NCI-H2196 treated with DMSO at 0.1 percent for 48 hours (cell line): ENCODE measurements at regions not wholly inside any gene's neighbourhood (a gene's known extent, or its start where the extent isn't known, plus 50 kb on each side); places are given as distances from the start of the nearest gene placed in this dataset.
A peak's percentile ranks its signal among the peaks of the same experiment; 100 is the strongest.
"Not testable (repeated sequence)": the region's sequence is repeated elsewhere in the genome, so short reads cannot be mapped to it uniquely, and the experiment has no call there.

Experiments used
- DNase-seq: peaks from one replicate; lab custom pipeline; 2025; ENCODE audit not compliant: unreplicated experiment; lab: John Stamatoyannopoulos, UW

DNA sequence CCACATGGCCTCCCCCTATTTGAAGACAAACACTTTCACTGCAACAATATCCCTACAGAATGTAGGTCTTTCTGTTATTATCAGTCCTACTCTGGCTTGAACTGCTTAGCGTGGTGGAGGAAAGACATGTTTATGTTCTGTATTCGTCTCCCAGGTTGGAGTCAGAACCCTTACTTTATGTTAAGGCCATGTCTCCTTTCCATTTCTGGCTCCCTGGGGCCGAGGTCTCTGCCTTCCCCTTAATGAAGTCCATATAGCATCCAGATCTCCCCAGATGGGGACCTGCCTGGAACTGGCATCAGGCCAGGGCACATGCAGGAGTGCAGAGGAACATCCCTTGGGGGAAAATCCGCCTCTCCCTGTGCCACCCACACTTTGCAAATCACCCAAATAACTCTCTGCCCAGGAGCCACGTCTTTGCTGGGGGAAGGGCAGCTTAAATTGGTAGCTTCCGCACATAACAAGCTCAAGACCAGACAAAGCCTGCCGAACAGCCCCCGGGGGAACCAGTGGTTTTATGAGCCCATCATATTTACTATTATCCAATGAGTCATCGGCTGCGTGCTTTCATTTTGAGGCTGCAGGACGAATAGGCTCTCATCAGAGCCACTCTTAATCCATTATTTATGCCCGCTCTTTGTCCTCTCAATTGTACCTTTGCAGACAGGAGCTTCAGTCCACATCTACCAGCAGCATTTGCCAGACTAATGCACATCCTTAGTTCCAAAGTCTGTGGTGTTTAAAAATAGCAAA lies 237.0 kb downstream of the UACA start:
- DNase-seq: peak; percentile 38

DNA sequence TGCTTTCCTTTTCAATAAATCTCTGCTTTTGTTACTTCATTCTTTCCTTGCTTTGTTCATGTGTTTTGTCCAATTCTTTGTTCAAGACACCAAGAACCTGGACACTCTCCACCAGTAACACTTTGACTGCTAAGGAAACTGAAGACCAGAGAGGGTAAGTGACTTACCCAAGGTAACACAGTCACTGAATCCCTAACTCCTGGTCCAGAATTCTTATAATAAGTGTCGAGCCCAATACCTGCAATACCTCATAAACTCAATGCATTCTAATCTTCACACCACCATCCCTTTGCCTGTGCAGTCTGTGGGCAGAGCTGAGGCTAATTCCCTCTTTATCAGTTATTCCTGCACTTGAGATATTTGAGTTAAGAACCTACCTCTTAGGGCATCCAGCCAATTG lies 237.8 kb downstream of the UACA start:
- no peak for DNase-seq

DNA sequence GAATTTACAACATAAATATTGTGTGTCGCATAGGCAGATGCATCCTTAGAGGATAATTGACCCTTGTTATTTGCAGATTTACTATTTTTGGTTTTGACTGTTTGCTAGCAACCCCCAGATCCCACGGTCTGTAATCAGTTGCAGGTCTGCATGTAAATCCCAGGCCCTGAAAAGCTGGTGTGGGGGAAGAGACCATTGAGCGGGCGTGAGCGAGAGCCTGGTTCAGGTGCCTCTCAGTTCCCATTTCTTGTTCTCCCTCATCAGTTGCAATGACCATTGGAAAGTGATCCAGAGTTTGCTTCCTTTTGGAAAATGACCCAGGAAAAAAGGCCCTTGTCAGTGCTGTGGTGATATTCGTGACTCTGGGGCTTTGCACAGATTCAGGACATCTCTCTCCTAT lies 238.9 kb downstream of the UACA start:
- no peak for DNase-seq

DNA sequence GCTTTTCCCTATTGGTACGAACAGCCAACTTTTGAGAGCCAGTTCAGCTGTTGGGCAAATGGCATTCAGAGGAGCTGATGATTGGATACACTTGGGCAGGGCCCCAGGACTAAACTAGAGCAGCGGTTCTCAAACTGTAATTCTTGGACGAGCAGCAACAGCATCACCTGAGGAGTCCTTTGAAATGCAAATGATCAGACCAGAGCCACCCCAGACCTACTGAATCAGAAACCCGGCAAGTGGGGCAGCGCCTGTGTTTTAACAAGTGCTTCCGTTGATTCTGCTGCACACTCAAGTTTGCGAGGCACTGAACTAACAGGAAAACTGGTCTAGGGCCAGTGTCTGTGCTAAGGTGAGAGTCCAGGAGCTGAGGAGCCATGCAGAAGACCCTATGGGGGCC lies 239.7 kb downstream of the UACA start:
- DNase-seq: no peak

DNA sequence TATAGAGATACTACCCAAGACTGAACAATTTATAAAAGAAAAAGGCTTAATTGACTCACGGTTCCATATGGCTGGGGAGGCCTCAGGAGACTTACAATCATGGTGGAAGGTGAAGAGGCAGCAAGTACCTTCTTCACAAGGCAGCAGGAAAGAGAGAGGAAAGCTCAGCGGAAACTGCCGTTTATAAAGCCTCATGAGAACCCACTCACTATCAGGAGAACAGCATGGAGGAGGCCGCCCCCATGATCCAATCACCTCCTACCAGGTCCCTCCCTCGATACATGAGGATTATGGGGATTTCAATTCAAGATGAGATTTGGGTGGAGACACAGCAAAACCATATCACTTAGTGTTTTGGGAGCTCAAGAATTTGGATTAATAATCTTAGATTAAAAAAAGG lies 240.2 kb downstream of the UACA start:
- no peak for DNase-seq

DNA sequence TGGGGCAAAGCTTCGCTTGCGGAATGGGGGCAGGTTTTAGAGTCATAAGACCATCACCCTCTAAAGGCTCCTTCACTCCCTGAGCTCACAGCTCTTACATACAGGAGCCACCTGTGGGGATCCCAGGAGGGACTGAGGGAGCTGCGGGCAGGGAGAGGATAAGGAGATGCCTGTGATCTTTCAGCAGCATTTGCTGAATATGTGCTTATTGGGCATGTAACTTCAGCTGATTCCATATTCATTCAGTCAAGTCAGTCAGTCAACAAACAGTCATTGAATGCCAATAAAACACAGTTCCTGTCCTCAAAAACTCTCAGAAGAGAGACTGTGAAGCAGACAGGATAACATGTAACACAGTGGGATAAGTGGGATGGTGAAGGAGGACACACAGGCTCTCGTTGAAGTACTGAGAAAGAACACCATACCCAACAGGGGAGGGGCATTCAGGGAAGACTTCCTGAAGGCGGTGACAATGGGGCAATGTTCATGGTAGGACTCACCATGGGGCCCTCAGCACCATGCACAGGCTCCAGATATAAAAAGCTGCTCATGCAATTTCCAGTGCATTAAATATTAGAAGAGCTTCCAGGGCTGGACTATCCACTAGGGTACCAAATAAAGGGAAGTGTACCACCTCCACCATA lies 240.9 kb downstream of the UACA start:
- no peak for DNase-seq

DNA sequence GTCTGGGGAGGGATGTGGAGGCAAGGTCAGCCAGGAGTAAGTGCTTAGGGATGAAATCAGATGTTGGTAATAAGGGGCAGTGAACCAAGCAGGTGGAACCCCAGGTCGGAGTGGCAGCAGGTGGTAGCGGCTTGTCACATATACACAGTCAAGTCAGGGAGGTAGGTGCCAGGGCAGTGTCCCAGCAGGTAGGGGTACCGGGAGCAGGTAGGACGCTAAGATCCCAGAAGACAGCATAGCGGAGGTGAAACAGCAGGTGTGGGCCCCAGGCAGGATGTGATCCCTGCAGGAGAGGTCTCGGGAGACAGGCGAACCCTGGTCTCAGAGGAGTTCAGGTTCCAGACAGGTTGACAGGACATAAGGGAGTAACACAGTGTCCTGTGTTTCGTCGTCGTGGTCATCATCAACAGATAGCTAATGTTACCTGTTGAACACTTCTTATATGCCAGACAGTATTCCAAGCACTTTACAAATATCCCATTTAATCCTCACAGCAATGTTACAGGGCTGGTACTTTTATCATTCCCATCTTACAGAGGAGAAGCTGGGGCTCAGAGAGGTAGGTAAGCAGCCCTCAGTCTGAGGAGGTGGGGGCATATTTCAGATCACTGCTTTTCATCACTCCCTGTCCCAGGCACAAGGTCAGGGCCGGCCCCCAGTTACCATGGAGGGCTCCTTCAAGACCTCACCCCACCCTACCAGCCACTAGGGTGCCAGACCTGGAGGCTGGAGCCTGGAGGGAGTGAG lies 241.6 kb downstream of the UACA start:
- no peak for DNase-seq

DNA sequence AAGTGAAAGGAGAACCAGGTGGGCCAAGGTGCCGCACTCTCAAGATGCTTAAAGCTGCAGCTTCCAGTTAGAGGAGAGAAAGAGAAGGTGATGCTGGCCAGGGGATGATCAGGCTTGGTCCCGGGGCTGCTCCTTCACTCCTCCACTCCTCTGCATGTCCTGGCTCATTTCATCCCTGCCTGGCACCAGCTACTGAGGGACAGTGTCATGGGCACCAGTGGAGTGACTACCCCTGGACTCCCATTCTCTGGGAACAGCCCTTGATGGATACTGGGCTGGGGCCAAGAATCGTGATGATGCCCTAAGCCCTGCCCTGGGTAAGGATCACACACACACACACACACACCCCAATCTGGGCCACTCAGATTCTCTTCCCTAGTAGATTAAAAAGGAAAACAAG lies 243.7 kb downstream of the UACA start:
- DNase-seq: no peak

DNA sequence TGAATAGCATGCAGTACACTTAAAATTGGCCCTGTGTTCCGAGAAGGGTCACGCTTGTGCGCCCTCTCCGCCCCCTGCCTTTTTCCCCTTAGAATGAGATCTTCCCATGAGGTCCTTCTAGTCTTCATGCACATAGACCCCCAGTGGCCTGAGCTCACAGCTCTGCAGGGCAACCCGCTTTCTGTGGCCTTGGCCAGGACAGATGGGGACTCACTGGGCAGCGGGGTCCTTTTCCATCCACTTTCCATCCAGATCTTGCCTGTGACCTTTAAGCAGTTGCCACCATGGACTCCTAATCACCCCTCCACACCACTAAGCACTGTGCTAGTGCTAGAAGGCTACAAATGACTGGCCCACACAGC lies 244.4 kb downstream of the UACA start:
- DNase-seq: no peak

DNA sequence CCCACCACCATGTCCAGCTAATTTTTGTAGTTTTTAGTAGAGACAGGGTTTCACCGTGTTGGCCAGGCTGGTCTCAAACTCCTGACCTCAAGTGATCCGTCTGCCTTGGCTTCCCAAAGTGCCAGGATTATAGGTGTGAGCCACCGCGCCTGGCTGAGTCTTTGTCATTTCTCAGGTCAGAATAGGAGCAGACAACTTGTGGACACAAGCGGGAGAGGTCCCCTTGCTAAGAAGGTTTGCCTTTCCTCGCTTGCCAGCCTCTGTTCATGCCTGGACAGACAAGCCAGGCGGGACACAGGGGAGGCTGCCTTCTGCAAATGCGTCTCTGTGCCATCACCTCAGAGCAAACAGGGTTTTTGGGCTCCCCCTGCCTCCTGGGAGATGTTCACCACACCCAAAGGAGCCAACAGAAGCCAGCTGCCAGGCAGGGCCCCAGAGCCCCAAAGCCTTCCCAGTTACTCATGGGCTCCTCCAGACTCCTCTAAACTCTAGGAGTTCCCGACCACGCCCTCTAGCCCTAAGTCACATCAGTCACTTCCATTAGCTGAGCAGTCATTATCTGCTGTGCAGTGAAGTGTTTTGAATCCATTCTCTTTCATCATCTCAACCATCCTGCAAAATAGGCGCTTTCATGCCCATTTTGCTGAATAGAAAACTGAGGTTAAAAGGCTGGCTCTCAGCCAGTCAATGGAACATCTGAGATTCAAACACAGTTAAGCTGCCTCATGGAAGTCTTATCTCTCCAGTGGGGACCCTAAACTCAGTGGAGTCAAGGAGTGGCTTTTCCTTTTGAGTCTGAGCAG lies 245.0 kb downstream of the UACA start:
- no peak for DNase-seq

DNA sequence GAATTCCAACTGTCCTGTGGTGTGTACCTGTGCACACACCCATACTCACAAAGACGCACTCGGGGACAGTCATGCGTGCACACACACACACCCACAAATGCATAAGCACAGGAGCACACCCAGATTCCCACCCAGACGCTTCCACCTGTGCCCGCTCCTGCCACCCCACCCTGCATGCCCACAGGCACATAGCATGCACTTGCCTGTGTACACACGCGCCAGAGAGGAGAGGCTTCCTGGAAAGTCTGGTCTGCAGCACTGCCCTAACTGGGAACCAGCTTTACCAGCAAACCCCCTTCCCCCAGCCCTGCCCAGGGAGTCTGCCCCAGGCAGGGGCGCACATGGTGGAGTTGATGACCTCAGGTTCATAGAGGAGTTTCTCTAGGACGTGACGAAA lies 246.2 kb downstream of the UACA start:
- no peak for DNase-seq

DNA sequence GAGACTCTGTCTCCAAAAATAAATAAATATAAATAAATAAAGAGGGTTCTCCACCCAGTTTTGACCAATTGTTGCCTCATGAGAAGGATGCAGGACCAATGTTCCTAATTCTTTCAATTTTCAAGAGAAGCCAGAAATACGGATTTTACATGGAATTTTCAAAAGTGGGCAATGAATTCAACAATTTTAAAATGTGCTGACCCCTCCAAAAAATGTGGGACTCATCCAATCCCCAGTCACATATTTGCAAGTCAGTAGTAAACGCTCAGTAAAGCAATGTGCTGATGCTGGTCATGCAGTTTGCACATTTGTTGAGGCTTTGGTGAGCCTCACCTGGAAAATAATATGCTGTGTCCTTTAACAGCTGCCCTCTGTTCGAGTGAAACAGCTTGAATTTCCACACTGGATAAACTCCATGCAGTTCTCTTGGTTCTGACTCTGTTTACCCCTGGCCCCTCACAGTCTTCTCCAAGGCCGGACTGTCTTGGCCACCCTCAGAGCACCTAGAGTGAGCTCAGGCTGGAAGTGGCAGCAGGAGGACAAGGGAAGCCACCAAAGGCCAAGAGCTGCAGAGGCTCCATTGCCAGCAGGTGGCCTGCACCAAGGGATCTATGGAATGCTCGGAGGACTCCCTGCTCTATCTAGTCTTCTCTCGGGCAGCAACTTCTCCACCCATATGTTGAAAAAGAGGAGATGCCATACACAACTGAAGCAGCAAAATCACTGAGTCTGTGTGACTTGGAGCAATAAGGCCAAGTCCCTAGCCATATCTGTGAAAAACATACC lies 246.8 kb downstream of the UACA start:
- no peak for DNase-seq

DNA sequence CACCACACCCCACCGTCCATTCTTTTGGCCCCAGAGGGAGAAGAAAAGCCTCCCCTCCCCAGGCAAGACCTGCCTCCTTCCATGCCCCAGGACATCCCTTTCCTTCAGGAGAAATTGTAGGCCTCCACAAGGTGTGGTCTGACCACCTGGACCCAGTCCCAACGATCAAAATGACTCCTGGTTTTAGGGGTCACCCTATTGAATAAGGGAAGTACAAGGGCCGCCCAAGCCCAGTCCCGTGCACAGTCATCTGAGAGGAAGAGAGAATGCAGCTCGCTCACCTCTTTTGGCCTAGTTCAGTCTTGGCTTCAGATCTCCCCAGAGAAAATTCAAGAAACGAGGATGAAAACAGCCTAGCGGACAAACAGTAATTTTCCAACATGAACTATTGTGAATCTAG lies 249.1 kb downstream of the UACA start:
- no peak for DNase-seq

DNA sequence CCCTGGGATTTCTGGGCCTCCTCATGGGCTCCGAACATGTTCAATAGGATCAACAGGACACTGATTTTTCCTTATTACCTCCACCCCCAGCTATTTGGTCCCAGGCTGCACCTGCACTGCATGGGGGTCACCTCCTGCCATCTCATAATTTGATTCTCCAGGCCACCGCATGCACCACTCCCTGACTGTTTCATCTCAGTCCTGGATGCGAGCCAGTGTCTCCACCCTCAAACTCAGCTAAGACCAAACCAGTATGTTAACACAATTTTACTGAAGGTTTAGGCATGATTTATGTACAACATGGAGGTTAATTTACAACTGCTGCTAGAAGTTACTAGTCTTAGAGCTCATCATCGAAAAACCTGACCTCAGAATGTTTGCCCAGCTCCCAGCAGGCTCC lies 249.5 kb downstream of the UACA start:
- DNase-seq: no peak

DNA sequence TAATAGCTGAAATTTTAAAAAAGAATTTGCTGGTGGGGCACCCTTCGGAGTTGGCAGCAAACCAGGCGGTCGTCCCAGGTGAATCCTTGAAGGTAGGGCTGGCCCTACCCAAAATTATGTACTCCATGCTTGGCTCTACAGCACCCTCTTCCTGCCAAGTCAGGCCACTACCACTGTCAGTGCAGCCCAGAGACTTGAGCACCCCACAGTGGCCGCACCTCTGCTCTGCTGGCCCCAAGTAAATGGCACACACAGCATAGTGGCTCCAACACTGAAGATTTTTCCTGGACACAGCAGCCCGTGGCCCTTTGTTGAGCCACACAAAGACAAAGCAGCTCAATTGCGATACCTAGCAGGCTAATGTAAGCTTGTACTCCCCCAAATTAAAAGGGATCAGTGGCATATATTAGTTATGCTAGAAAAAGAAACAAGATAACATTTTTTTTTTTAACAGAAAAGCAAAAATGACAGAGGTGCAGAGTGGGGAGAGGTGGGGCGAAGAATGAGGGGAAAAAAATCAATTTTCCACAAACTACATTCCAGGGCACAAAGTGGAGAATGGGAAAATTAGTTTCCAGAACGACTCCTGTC lies 250.5 kb downstream of the UACA start:
- DNase-seq: no peak

DNA sequence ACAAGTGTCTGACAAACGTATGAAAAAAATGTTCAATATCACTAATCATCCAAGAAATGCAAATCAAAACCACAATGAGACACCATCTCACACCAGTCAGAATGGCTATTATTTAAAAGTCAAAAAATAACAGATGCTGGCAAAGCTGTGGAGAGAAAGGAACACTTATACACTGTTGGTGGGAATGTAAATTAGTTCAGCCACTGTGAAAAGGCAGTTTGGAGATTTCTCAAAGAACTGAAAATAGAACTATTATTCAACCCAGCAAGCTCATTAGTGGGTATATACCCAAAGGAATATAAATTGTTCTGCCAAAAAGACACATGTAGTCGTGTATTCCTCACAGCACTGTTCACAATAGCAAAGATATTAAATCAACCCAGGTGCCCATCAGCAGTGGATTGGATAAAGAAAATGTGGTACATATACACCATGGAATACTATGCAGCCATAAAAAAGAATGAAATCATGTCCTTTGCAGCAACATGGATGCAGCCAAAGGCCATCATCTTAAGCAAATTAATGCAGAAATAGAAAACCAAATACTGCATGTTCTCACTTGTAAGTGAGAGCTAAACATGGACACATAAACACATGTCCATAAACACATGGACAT lies 251.3 kb downstream of the UACA start:
- DNase-seq: not testable (repeated sequence)

DNA sequence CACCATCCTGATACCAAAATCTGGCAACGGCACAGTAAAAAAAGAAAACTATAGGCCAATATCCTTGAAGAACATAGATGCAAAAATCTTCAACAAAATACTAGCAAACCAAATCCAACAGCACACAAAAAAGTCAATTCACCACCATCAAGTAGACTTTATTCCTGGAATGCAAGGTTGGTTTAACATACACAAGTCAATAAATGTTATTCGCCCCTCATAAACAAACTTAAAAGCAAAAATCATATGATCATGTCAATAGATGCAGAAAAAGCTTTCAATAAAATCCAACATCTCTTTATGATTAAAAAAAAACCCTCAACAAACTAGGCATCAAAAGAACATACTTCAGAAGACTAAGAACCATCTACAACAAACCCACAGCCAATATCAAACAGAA lies 252.9 kb downstream of the UACA start:
- no peak for DNase-seq

DNA sequence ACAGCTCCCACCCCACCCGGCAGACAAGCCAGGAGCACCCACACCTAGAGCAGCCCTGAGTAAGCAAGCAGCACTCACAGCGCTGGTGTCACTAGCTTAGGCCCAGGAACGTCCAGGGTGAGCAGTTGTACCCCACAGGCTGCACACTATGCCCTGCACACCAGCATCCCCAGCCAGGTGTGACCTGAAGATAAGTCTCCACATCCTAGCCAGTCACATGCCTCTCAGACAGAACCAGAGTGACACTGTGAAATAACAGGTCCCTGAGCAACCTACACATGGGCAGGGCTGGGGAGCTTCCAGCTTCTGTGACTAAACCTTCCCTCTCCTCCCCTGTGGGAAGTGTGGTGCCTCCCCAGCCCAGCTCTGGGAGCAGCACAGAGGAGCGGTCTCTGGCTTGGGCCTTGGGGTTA lies 253.6 kb downstream of the UACA start:
- no peak for DNase-seq

DNA sequence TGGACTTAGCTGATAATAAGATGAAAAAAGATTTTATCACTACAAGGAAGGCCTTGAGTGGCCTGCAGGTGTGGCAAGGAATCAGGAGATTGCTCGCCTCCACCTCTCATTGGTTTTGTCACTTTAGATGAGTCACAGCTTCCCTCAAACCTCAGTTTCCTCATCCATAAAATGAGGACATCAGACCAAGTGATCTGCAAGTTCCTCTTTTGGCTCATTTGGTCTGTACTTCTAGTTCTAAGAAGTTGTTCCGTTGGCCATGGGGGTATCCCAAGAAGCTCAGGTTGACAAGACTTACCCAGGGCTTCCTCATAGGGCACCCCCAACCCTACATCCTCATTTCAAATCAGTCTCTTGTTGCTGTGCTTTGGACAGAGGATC lies 254.1 kb downstream of the UACA start:
- DNase-seq: no peak
